Uterus (tissue), 2 donors: ENCODE measurements at regions not wholly inside any gene's neighbourhood (a gene's known extent, or its start where the extent isn't known, plus 50 kb on each side); places are given as distances from the start of the nearest gene placed in this dataset.

ENCODE experiments used
- POLR2A ChIP-seq, 2 donors: fragments of 450-650 bp; IDR thresholded peaks; one replicate each; pipeline ENCODE4 v1.6.1; 2016; ENCODE audit warnings: antibody characterized with exemption in 2 of 2, mild to moderate bottlenecking in 1 of 2, moderate library complexity in 1 of 2
- TF ChIP-seq, protein P1 (sequence below), 4 experiments: fragments of 200-600 bp in 2 of 4; fragments of 450-650 bp in 2 of 4; sonication (generic) in 2 of 4; IDR thresholded peaks; one replicate each; pipeline ENCODE4 v1.5.1; 2016 to 2019; ENCODE audit warnings: antibody characterized with exemption in 4 of 4, mild to moderate bottlenecking in 2 of 4, moderate library complexity in 1 of 4

DNA sequence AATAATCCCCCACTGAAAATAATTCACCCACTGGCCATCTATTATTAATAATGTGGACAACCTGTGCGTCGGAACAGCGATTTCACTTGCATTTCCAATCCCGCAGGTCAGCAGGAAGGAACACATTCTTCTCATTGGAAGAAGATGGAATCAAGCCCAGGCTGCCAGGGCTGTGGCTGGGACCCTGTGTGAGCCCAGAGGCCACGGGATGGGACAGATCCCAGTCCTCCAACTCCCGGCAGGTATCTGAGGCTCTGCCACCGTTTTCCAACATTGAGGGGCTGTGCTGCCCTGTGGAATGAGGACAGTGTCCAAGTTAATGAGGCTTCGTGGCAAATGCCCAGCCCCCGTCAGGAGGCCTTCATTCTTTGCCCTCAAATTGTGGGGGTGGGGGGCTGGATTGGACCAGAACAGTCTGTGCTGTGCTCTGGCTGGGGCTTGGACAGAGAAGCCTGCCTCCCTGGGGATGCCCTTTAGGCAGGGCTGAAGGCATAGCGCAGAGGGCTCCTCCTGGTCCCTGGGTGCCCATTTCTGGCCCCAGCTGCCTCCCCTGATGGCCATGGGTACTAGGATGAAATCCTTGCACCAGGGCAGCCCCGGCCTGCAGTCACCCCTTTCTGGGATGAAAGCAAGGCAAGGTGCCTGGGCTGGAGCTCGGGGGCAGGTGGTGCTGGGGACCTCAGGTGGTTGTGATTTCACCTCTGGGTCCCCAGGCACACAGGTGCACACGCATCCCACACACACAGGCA is 195.0 kb upstream of the PPP1R26 start:
- TF ChIP-seq, protein P1, sequence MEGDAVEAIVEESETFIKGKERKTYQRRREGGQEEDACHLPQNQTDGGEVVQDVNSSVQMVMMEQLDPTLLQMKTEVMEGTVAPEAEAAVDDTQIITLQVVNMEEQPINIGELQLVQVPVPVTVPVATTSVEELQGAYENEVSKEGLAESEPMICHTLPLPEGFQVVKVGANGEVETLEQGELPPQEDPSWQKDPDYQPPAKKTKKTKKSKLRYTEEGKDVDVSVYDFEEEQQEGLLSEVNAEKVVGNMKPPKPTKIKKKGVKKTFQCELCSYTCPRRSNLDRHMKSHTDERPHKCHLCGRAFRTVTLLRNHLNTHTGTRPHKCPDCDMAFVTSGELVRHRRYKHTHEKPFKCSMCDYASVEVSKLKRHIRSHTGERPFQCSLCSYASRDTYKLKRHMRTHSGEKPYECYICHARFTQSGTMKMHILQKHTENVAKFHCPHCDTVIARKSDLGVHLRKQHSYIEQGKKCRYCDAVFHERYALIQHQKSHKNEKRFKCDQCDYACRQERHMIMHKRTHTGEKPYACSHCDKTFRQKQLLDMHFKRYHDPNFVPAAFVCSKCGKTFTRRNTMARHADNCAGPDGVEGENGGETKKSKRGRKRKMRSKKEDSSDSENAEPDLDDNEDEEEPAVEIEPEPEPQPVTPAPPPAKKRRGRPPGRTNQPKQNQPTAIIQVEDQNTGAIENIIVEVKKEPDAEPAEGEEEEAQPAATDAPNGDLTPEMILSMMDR (IDR thresholded peaks at IDR 0.05) = no peak
- TF ChIP-seq POLR2A (IDR thresholded peaks at IDR 0.05) = no peak
